ENCODE measurements at regions not wholly inside any gene's neighbourhood (a gene's known extent, or its start where the extent isn't known, plus 50 kb on each side); places are given as distances from the start of the nearest gene placed in this dataset.

- TF ChIP-seq CTCF (IDR thresholded peaks at IDR 0.05) (no peak), EZH2 (IDR thresholded peaks at IDR 0.05; ENCODE audit: borderline replicate concordance, insufficient read depth, low read depth, low read length, poor library complexity, severe bottlenecking) (no peak)
These were observed 148.2 kb downstream of the SMIM20 start for GRCh38 chr4:26062215-26062614.
